Left colon (tissue), 2 donors: ENCODE measurements at regions not wholly inside any gene's neighbourhood (a gene's known extent, or its start where the extent isn't known, plus 50 kb on each side); places are given as distances from the start of the nearest gene placed in this dataset.

Experiments used
- ATAC-seq: fragments of 200-7000 bp; cut with Tn5 transposase; one replicate; pipeline ENCODE4 v1.9.1; 2020; ENCODE audit warnings: mild to moderate bottlenecking, moderate library complexity
- DNase-seq, 2 donors: peaks; one replicate each; pipeline ENCODE4 v3.0.0-alpha.2; 2020
- intact Hi-C, 2 donors: fragments of 100-400 bp; cut with DNase I in 1 of 2; cut with micrococcal nuclease in 1 of 2; formaldehyde crosslinking; loops; one replicate each; pipeline versions ENCODE4 v1.11.2 to v1.14.0; 2022; cut with DNase I, micrococcal nuclease
- donor health status: DM: no; HTN: no; CAD: no.
- donor health status: DM: yes; HTN: yes; CAD: no.

GRCh38 chr3:76872999-76873398, 166.9 kb upstream of the ROBO2 start:
- intact Hi-C loops = no loop called here
- ATAC-seq (peak; percentile 85), DNase-seq (no peak)

DNA sequence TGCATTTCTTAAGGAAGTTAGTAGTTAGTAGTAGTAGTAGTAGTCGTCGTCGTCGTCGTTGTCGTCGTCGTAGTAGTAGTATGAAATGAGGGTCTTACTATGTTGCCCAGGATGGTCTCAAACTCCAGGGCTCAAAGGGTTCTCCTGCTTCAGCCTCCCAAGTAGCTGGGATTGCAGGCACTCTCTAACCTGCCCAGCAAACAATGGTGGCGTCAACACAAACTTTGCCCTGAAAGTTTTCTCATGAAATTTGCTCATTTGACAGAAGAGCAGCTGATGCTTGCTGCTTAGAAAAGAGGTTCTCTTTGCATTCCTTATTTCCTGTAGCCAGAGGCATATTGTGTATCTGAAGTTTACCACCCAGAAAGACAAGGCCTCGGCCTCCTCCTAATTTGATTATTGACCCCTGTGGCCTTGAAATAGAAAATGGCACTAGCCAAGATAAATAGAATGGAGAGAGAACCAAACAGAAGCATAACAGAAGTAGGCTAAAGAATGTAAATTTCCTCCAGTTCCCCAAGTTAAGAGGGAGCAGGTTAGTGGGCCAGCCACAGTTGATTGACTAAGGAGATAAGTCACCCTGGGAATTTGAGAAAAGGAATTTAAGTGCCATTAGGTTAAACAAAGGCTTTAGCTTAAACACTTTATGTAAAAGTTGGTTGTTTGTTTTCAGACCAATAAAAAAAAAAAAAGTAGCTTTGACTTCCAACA, 166.2 kb upstream of the ROBO2 start:
- DNase-seq (peak in 1 of 2 donors; percentile 11), ATAC-seq (peak; percentile 60)
- intact Hi-C loops = no loop called here

GRCh38 chr3:76879959-76880358, 159.9 kb upstream of the ROBO2 start:
- DNase-seq (no peak), ATAC-seq (no peak)
- intact Hi-C loops = no loop called here

GRCh38 chr3:76886761-76887500, 153.0 kb upstream of the ROBO2 start:
- intact Hi-C loops = no loop called here
- DNase-seq = no peak
- no peak for ATAC-seq

DNA sequence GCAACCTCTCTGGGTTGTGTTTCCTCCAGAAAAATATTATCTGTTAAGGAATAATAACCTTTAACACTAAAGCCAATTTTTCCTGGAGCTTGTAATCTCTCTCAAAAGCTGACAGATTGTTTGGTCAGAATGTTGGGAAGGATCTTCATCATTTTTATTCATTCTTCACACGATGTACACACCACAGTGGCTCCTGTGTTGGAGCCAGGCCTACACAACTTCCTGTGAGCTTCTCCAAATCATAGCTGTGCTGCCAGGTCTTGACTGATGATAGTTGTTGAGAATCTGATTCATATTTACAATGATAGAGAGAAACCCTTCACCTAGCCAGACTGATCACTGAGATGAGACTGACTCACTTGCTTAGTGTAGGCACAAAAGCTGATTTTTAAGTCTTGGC, 151.0 kb upstream of the ROBO2 start:
- intact Hi-C loops = no loop called here
- ATAC-seq = no peak
- no peak for DNase-seq

GRCh38 chr3:76889911-76890310, 150.0 kb upstream of the ROBO2 start:
- intact Hi-C loops = no loop called here
- ATAC-seq (no peak), DNase-seq (no peak)

DNA sequence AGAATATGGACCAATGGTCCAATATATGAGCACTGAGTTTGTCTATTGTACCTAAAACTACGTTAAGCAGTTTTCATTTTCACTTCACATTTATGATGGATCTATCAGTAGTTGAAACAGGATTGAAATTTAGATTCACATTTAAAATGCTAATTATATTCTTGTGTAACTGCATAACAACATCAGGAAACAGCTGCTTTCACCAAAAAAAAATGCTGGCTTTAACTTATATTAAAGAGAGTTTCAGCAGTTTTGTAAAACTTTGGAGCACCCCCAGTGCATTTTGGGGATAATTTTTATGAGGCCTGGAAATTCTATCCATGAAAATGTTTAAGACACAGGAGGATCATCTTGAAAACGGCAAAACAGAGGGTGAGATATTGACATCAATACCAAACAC, 142.8 kb upstream of the ROBO2 start:
- ATAC-seq = no peak
- no peak for DNase-seq
- intact Hi-C loops = no loop called here

DNA sequence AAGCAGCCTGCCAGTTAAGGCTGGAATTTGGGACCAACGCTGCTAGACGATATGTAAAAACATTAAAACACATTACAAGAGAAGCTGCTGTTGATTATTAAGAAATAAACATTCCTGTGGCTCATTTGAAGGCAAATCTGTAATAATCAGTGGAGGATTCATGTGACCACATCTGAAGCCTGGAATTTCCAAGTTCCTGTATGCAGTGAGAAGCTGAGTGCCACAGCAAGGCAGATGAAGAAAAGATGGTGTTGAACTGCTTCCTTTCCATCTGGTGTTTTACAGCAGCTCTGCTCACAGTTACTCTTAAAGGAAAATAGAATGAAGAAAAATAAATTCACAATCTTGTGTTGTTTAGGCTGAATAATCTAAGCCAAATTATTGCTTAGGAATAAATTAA, 139.3 kb upstream of the ROBO2 start:
- intact Hi-C loops = no loop called here
- DNase-seq (no peak), ATAC-seq (no peak)

- no peak for DNase-seq
- no peak for ATAC-seq
- intact Hi-C loops = no loop called here
Measured at GRCh38 chr3:76908156-76908555, 131.7 kb upstream of the ROBO2 start.

- DNase-seq (no peak), ATAC-seq (no peak)
- intact Hi-C loops = no loop called here
Measured at GRCh38 chr3:76912841-76913383, 127.0 kb upstream of the ROBO2 start.

DNA sequence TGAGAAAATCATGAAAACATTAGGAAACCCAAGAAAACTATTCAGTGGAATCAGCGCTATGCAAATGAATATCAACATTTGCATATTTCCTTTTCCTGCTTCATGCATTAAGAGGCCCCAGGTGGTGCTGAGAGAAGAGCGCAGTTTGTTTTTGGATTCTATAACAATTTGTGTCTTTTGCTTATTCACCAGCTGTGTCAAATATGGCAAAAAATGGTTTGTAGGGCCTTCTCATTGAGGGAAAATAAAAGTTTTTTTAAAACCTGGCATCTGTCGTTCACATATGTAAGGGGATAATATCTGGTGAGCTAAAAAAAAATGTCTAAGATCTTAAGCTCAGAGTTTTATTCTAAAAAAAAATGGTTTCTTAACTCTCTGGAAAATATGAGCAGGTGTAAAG, 122.5 kb upstream of the ROBO2 start:
- ATAC-seq (no peak), DNase-seq (no peak)
- intact Hi-C loops = no loop called here

GRCh38 chr3:76920511-76920910, 119.4 kb upstream of the ROBO2 start:
- ATAC-seq = no peak
- intact Hi-C loops = no loop called here

DNA sequence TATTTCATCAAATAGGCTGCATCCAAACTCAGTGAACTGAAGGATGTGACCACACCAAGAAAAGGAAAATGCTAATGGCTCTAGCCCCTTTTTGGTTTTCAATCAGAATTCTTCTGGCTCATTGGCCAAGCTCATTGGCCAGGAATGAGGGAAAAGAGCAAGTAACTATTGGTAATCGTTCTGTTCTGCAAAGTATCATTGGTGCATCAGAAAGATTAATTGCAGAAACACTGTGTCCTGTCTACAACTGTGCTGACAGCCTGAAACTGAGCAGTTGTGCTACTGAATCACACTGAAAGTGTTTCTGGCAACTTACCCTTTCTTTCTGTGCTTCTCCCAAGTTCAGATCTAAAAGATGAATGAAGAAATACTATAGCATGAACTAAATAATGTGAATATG, 116.4 kb upstream of the ROBO2 start:
- intact Hi-C loops = no loop called here
- ATAC-seq (no peak), DNase-seq (no peak)

More at GRCh38 chr3:76920511-76920910, 119.4 kb upstream of the ROBO2 start:
- no peak for DNase-seq

DNA sequence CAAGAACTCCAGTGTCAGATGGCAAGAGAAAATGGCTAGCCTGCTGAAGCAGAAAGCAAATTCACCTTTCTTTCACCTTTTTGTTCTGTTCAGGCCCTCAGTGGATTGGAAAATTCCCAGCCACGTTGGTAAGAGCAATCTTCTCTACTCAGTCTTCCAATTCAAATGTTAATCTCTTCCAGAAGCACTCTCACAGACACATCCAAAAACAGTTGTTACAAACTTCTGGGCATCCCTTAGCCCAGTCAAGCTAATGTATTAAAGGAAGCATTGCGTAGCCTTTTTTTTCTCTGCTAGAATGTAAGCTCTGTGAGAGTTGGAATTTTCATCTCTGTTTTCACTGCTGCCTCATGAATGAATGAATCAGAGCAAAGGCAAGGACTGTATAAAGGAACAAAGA, 109.2 kb upstream of the ROBO2 start:
- DNase-seq = no peak
- no peak for ATAC-seq
- intact Hi-C loops = no loop called here

DNA sequence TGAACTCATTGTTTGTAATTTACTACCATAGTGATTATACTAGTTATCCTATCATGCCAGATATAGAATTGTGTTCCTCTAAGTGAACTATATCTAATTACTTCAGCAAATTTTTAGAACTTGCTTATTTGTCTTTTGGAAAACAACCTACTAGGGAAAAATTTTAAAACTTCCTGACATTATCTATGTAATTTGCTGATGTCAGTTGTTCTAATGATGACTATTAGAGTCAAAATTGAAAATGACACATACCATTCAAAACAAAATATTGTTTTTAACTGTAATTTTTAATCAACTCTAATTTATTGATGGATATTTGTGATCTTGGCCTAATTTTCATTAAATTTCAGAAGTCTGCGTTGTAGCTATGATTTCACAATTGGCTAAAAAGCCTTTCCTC, 106.7 kb upstream of the ROBO2 start:
- intact Hi-C loops = no loop called here
- no peak for DNase-seq
- no peak for ATAC-seq

- ATAC-seq = no peak
- no peak for DNase-seq
- intact Hi-C loops = no loop called here
Measured at GRCh38 chr3:76938962-76939361, 100.9 kb upstream of the ROBO2 start.

DNA sequence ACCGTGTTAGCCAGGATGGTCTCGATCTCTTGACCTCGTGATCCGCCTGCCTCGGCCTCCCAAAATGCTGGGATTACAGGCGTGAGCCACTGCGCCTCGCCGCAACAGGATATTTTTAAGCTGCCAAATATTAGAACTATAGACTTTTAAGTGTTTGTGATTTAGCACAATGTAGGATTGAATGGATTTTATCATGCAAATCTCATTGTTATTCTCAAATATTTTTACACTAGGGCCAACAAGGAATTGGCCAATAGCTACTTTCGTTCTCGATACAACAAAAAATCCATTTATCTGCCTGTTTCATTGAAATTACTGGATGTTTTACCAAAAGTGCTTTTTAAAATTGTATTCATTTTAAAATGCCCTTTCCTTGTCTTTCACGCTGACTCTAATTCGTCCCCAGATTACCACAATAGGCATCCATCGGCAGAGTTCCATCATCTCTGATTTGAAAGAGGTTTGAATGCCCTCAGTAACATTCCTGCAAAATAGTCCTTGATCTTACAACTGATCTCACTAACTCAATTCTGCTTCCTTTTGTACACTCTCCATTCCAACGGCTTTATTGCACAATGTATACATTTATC, 99.6 kb upstream of the ROBO2 start:
- ATAC-seq = no peak
- intact Hi-C loops = no loop called here

GRCh38 chr3:76941376-76941775, 98.5 kb upstream of the ROBO2 start:
- DNase-seq = no peak
- no peak for ATAC-seq
- intact Hi-C loops = no loop called here

More for the DNA sequence above, 99.6 kb upstream of the ROBO2 start:
- DNase-seq = no peak

DNA sequence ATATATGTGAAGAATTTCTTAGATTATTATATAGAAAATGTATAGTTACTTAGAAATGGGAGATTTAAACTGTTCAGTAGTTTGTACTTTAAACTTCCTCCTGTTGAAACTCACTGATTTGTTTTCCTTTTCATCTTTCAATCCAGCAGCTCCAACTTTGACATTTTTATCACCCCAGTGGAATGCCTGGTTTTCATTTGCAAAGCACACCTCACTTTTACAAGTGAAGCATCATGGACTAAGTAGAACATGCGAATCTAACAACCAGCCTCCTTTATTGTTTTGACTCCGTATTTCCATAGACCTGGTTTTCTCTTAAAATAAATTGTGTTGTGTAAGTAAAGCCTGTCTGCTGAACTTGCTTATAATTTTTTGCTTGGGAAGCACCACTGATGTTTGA, 97.8 kb upstream of the ROBO2 start:
- intact Hi-C loops = no loop called here
- no peak for DNase-seq
- no peak for ATAC-seq

GRCh38 chr3:76943058-76943457, 96.8 kb upstream of the ROBO2 start:
- DNase-seq (no peak), ATAC-seq (no peak)
- intact Hi-C loops = no loop called here
